GM19043 (cell line): ENCODE measurements at regions not wholly inside any gene's neighbourhood (a gene's known extent, or its start where the extent isn't known, plus 50 kb on each side); places are given as distances from the start of the nearest gene placed in this dataset.
A peak's percentile ranks its signal among the peaks of the same experiment; 100 is the strongest.

ENCODE experiments used
- ATAC-seq: cut with Tn5 transposase; IDR thresholded peaks from one replicate; pipeline ENCODE4 v1.9.1; 2021; ENCODE audit warnings: low read depth; ENCODE audit not compliant: unreplicated experiment

- no peak for ATAC-seq
Observed at GRCh38 chr21:24941316-24942185, 665.7 kb downstream of the MRPL39 start.

DNA sequence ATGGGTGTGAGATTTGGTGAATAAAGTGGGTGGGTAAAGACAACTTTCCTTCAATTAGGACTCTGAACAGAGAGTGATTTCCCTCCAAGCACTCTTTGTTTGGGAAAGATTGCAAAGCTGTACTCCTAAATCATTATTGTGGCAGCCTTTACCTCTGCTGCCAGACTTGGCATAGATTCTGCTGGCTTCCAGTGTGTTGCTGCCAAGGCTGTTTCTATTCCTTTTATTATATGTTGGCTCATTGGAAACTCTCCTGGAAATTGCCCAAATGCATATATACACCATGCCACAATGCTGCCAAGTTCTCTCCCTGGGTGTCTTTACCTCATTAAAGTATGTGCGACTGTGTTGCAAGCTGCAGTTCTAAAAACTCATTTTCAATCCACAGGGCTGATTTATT, 668.0 kb downstream of the MRPL39 start:
- no peak for ATAC-seq

- ATAC-seq = no peak
Observed at GRCh38 chr21:24938573-24938972, 668.7 kb downstream of the MRPL39 start.

DNA sequence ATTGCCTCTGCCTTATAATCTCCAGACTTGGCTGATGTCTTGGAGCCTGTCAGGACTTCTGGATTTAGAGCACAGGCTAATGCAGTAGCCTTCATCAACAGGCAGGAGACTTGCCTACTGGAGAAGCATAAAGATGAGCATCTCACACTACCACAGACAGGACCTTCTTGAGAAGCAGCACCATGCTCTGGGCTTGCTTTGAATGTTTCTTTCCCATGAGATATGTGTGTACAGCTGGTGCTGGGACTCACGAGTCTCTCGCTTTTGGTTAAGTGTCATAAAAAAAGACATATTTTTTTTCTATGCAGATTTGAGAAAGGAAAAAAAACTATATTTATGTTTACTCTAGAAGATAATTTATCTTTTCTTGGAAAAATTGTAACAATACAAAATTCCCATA, 671.3 kb downstream of the MRPL39 start:
- no peak for ATAC-seq

GRCh38 chr21:24910591-24910990, 696.7 kb downstream of the MRPL39 start:
- ATAC-seq = no peak

DNA sequence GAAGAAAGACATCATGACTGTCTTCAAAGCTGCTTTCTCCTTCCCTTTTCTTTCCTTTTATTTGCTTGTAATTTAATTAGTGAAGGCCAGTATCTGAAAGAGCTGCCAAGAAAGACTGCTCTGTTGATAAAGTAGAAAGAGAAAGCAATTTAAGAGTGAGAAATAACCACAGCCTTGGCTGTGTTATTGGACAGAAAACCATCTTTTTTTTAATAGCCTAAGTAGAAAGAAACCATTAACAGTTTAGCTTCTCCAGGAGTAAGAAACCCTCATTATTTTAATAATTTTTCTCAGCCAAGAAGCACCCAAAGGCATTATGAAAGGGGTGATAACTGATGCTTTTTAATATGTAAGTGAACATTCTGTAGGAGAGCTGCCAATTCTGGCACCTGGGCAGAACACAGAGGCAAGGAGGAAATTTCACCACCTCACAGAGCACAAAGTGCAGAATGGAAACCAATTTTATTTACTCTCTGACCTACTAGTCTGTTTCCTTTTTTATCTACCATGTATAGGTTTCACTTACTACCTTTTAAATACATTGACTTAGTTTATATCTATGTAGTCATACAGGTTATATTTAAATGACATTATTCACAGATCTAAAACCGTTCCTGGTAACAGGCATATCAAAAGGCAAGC, 703.2 kb downstream of the MRPL39 start:
- no peak for ATAC-seq

- no peak for ATAC-seq
Observed at GRCh38 chr21:24899138-24899537, 708.1 kb downstream of the MRPL39 start.

DNA sequence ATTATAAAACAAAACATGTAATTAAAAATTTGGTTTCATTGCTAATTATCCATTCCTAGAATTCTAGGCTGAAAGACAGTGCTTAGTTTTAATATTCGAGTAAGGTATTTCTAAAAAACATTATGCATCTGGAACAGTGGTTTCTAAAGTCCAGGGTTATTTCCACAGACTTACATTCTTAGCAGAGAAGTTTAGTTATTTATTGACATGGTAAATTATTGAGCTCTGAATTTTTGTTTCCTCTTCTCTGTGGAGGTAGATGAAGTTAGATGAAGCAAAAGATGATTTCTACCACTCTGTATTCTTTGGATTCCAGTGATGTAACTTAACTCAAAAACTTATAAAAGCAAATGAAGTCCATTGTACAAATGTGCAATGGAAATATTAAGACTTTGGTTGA, 709.4 kb downstream of the MRPL39 start:
- peak; percentile 56 for ATAC-seq

- ATAC-seq = no peak
Observed at GRCh38 chr21:24896735-24897124, 710.6 kb downstream of the MRPL39 start.

GRCh38 chr21:24895885-24896734, 711.2 kb downstream of the MRPL39 start:
- ATAC-seq = peak; percentile 69

- ATAC-seq = no peak
Observed at GRCh38 chr21:24894324-24894723, 713.0 kb downstream of the MRPL39 start.

DNA sequence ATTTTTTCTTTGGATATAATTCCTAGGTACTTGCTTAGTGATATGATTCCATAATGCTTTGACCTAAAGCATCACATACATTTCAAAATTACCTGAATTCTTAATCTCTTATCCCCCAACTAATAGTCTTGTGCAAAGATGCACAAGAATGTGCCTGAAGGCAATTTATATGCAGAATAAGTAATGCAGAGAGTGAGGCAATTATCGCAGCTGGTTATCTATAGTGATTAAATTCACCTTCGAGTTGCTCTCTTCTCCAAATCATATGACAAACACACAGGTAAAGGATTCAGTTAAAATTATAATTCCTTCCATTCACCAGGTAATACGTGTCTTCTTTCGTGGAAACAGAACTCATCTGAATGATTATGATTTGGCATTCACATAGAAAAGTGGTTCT, 717.3 kb downstream of the MRPL39 start:
- no peak for ATAC-seq

GRCh38 chr21:24881506-24881905, 725.8 kb downstream of the MRPL39 start:
- no peak for ATAC-seq

DNA sequence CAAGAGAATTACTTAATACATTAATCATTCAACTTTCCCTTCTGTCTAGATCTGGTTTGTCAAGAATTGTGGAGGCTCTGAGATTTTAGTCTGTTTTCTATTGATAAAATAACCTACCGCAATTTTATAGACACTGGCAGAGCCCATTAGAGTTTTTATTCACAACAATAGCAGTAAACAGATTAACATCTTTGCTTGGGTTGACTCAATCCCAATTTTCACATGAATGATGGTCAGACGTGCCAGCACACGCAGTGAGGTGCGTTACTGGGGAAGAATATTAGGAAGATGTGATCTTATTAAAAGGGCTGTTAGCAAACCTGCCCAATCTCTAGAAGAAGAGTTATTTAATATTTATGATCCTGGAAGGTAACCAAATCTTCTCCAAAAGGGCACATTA, 736.6 kb downstream of the MRPL39 start:
- ATAC-seq = no peak

DNA sequence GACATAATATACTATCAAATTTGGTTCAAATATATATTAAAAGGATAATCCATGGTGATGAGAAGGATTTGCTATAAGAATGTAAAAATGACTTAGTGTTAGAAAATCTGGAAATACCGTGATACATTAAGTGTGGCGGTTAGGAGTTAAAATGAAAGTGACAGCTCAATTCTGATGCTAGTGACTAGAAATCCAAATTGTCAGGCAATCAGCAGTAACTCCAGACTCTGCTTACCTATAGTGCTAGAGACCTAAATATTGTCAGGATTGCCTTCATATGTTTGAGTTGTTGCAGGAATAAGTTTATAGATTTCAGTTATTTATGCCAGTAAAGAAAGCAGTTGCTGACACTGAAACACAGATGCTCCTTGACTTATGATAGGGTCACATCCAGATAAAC, 737.4 kb downstream of the MRPL39 start:
- ATAC-seq = no peak

DNA sequence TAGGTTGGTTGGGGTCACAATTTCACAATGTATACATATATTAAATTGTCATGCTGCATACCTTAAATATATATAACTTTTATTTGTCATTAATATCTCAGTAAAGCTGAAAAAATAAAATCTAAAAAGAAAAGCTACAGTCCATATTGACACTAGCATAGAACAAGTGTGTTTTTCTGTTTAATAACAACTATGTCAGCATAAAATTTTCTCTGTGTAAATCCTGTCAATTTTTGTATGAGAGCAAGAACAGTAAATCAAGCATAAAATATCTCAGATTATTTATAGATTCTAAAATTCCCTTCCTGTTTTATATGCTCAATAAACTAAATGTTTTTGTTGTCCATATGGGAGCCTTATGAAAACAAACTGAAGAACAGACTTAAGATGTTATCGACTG, 739.2 kb downstream of the MRPL39 start:
- ATAC-seq = no peak

- no peak for ATAC-seq
Observed at GRCh38 chr21:24861471-24861870, 745.8 kb downstream of the MRPL39 start.

GRCh38 chr21:24856326-24856725, 751.0 kb downstream of the MRPL39 start:
- no peak for ATAC-seq

DNA sequence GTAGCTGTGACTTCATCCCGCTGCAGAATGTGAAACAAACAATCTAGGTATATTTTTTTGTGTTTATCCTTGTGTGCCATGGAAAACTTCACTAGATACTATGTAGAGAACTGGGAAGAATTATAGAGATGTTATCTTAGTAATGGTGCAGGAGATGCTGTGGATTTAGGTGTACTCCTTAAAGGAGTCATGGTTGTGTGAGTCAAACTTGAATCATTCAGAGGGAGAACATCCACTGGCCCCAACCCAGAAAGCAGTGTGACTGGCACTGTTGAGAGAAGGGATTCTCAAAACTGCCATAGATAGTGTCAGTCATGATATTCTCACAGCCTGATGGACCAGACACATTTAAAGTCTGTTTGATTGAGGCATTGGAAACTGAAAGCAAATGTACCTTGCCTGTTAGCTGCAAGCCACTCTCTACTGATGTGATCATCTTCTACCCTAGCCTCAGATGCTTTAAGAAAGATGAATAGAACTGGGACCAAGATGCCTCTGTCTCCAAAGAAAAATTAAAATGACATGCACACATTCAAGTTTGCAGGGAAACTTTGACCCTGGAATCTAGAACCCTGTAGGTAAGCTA, 754.6 kb downstream of the MRPL39 start:
- no peak for ATAC-seq

DNA sequence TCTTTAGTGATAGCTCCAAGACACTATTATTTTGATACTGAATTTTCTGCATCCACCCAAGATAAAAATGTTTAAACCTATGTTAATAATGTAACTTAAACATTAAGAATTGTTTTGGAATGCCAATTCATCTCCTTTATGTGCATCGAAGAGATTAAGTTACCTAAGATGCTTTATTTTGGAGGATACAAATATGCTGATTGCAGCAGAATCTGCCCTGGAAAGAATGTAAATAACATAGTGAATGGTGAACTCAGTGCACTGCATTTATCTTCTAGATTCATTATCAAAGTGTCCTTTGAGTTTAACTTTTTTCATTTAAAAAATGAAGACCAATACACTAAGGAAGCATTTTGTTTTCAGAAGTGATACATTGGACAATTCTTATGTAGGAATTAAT, 757.2 kb downstream of the MRPL39 start:
- ATAC-seq = no peak

GRCh38 chr21:24844671-24845070, 762.6 kb downstream of the MRPL39 start:
- no peak for ATAC-seq
